DND-41 (cell line): ENCODE measurements at regions not wholly inside any gene's neighbourhood (a gene's known extent, or its start where the extent isn't known, plus 50 kb on each side); places are given as distances from the start of the nearest gene placed in this dataset.

Source experiments
- ATAC-seq: fragments of 200-7000 bp; cut with Tn5 transposase; 3 replicates; pipeline ENCODE4 v1.9.1; 2021; ENCODE audit warnings: low read depth; ENCODE audit not compliant: insufficient read depth
- DNase-seq: peaks from one replicate; pipeline ENCODE4 v3.0.0-alpha.2; 2020
- H2AFZ ChIP-seq: 2 replicates; pipeline ENCODE4 v1.6.0; 2012; ENCODE audit warnings: low read depth, low read length
- H3K27ac ChIP-seq: 2 replicates; pipeline ENCODE4 v1.5.1; 2012; ENCODE audit warnings: low read length, inconsistent platforms
- H3K27me3 ChIP-seq: fragments of 200-600 bp; sonication (generic); 2 replicates; pipeline ENCODE4 v1.6.0; 2012; ENCODE audit warnings: low read length, mild to moderate bottlenecking, inconsistent platforms; ENCODE audit not compliant: insufficient read depth, poor library complexity
- H3K36me3 ChIP-seq: 2 replicates; pipeline ENCODE4 v1.5.1; 2012; ENCODE audit warnings: low read length, inconsistent platforms; ENCODE audit not compliant: insufficient read depth
- H3K4me1 ChIP-seq: 2 replicates; pipeline ENCODE4 v1.5.1; 2012; ENCODE audit warnings: mild to moderate bottlenecking, low read length; ENCODE audit not compliant: insufficient read depth
- H3K4me2 ChIP-seq: 2 replicates; pipeline ENCODE4 v1.6.0; 2012; ENCODE audit warnings: mild to moderate bottlenecking, moderate library complexity, low read length, inconsistent platforms; ENCODE audit not compliant: insufficient read depth
- H3K4me3 ChIP-seq, 2 experiments: fragments of 200-600 bp in 1 of 2; shearing (Covaris generic) in 1 of 2; 2 replicates each; pipeline ENCODE4 v1.5.1; 2012 to 2016; ENCODE audit warnings: inconsistent platforms in 2 of 2, low read length in 2 of 2, mild to moderate bottlenecking in 2 of 2, low read depth in 1 of 2, moderate library complexity in 1 of 2
- H3K79me2 ChIP-seq: 2 replicates; pipeline ENCODE4 v1.6.0; 2012; ENCODE audit warnings: low read length, inconsistent platforms; ENCODE audit not compliant: insufficient read depth
- H3K9ac ChIP-seq: 2 replicates; pipeline ENCODE4 v1.6.0; 2012; ENCODE audit warnings: low read depth, mild to moderate bottlenecking, inconsistent platforms, low read length, moderate library complexity
- H3K9me3 ChIP-seq: 2 replicates; pipeline ENCODE4 v1.5.1; 2012; ENCODE audit warnings: low read length, moderate library complexity, mild to moderate bottlenecking, inconsistent platforms; ENCODE audit not compliant: insufficient read depth, severe bottlenecking
- H4K20me1 ChIP-seq: 2 replicates; pipeline ENCODE4 v1.6.0; 2012; ENCODE audit warnings: low read length; ENCODE audit not compliant: insufficient read depth
- CTCF ChIP-seq: IDR thresholded peaks from 2 replicates; pipeline ENCODE4 v1.5.1; 2012; ENCODE audit warnings: borderline replicate concordance, low read length, moderate library complexity, mild to moderate bottlenecking; ENCODE audit not compliant: poor library complexity, severe bottlenecking; ENCODE audit errors: extremely low read depth
- EZH2 ChIP-seq: IDR thresholded peaks from 3 replicates; pipeline ENCODE4 v1.6.1; 2012; ENCODE audit warnings: borderline replicate concordance, low read depth, mild to moderate bottlenecking, moderate library complexity, low read length, inconsistent platforms; ENCODE audit not compliant: severe bottlenecking

- no peak for DNase-seq
- no peak overlapping the region for H3K4me2 ChIP-seq
- H3K79me2 ChIP-seq, result no peaks in the 10 kb centered on the region
- H3K27ac ChIP-seq, result no peak overlapping the region
- H3K9me3 ChIP-seq, result no peaks in the 10 kb centered on the region
- H4K20me1 ChIP-seq, result peaks cover 3% of the 10 kb centered on the region; the same call in 1 of the 2 replicates
- no peaks in the 10 kb centered on the region for H3K4me1 ChIP-seq
- no peak for TF ChIP-seq EZH2
- TF ChIP-seq CTCF, result no peak
- no peak overlapping the region for H2AFZ ChIP-seq
- H3K36me3 ChIP-seq, result no peaks in the 10 kb centered on the region
- peak; percentile 47; the same call in 2 of the 3 replicates for ATAC-seq
- no peaks in the 10 kb centered on the region for H3K27me3 ChIP-seq
- no peak overlapping the region for H3K9ac ChIP-seq
- no peak overlapping the region for H3K4me3 ChIP-seq
Measured at GRCh38 chr1:25042331-25043227, 112.5 kb upstream of the RUNX3 start.

GRCh38 chr1:25041916-25042315, 111.8 kb upstream of the RUNX3 start:
- H3K4me1 ChIP-seq, result no peaks in the 10 kb centered on the region
- TF ChIP-seq CTCF (no peak), EZH2 (no peak)
- no peaks in the 10 kb centered on the region for H3K79me2 ChIP-seq
- no peak overlapping the region for H3K9ac ChIP-seq
- ATAC-seq (peak; percentile 41), DNase-seq (peak; percentile 40)
- H4K20me1 ChIP-seq, result peaks cover 3% of the 10 kb centered on the region; the same call in 1 of the 2 replicates
- H3K4me3 ChIP-seq, result no peak overlapping the region
- no peak overlapping the region for H3K4me2 ChIP-seq
- no peaks in the 10 kb centered on the region for H3K36me3 ChIP-seq
- H3K9me3 ChIP-seq, result no peaks in the 10 kb centered on the region
- no peaks in the 10 kb centered on the region for H3K27me3 ChIP-seq
- H2AFZ ChIP-seq, result no peak overlapping the region
- no peak overlapping the region for H3K27ac ChIP-seq

DNA sequence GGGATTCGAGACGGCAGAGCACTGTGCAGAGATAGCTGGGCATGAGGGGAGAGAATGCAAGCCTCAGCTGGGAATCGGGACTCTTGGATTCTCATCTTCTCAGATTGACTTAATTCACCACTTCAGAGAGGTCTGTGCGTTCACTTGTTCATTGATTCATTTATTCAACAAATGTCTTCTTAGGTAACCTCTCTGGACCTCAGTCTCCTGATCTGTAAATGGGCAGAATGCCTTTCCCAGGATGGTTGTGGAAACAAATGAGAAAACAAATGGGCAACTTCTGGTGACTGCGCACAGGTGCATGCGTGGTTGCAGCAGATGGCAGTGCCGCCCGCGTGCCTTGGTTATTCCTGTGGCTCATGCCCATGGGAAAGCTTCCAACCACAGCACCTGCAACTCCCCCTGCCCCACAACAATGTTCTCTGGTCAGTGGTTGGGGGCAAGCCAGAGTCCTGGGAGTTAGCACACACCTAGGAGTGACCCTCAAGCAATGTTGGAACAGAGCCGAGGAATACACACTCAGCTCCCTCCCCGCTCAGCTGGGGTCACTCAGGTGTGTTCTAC, 110.1 kb upstream of the RUNX3 start:
- Histone ChIP-seq H3K9ac (no peak overlapping the region), H2AFZ (no peak overlapping the region), H3K27me3 (no peaks in the 10 kb centered on the region), H4K20me1 (peaks cover 3% of the 10 kb centered on the region; the same call in 1 of the 2 replicates), H3K79me2 (no peaks in the 10 kb centered on the region), H3K27ac (no peak overlapping the region), H3K36me3 (no peaks in the 10 kb centered on the region), H3K4me2 (no peak overlapping the region), H3K9me3 (no peaks in the 10 kb centered on the region), H3K4me3 (no peak overlapping the region), H3K4me1 (no peaks in the 10 kb centered on the region)
- no peak for ATAC-seq
- TF ChIP-seq EZH2 (no peak), CTCF (no peak)
- no peak for DNase-seq
